Chondrocyte (in vitro differentiated cells): ENCODE measurements at regions not wholly inside any gene's neighbourhood (a gene's known extent, or its start where the extent isn't known, plus 50 kb on each side); places are given as distances from the start of the nearest gene placed in this dataset.
"Not testable (repeated sequence)": the region's sequence is repeated elsewhere in the genome, so short reads cannot be mapped to it uniquely, and the experiment has no call there.

Experiments
- DNase-seq: peaks from one replicate; pipeline ENCODE4 v3.0.0; 2021; ENCODE audit warnings: mixed read lengths, low spot score
- H3K27ac Mint-ChIP-seq: one replicate; pipeline ENCODE4 v1.8.0; 2021; ENCODE audit warnings: mild to moderate bottlenecking, moderate library complexity, mixed read lengths; ENCODE audit not compliant: unreplicated experiment
- H3K27me3 Mint-ChIP-seq: 2 replicates; pipeline ENCODE4 v1.8.0; 2021; ENCODE audit warnings: low read depth, mixed read lengths
- H3K36me3 Mint-ChIP-seq: 2 replicates; pipeline ENCODE4 v1.8.0; 2021; ENCODE audit warnings: low read depth, mixed read lengths
- H3K4me1 Mint-ChIP-seq: 2 replicates; pipeline ENCODE4 v1.8.0; 2021; ENCODE audit warnings: low read depth, mild to moderate bottlenecking, mixed read lengths
- H3K4me3 Mint-ChIP-seq: one replicate; pipeline ENCODE4 v1.8.0; 2021; ENCODE audit warnings: mild to moderate bottlenecking, moderate library complexity, mixed read lengths; ENCODE audit not compliant: unreplicated experiment
- H3K9me3 Mint-ChIP-seq: 2 replicates; pipeline ENCODE4 v1.8.0; 2021; ENCODE audit warnings: low read depth, mixed read lengths
- TF ChIP-seq, protein P1 (sequence below): fragments of 200-600 bp; sonication (generic); IDR thresholded peaks from 2 replicates; pipeline ENCODE4 v1.5.0; 2021; ENCODE audit warnings: antibody characterized with exemption, mild to moderate bottlenecking, moderate library complexity

DNA sequence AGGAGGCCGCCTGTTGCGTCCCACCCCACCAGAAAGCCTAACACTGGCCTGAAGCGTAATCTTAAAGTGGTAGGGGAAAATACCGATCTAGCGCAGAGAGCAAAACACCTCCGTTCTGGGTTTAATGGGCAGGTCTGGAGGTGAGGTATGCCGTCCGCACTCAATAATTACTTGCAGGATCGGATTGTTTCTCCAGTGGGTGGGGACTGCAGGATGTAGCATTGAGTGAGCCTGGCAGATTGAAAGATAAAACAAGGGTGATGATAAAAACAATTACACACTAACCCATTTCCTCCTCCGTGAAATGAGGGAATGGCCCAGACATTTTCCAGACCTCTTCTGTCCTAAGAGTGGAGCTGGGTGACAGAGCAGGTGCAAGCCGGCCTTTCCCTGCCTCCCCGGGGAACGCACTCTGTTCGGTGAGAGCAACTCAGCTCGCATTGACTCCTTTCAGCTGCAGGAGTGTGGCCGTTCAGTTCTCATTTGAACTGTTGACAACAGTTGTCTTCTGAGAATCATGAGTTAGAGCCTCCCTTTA, 110.2 kb upstream of the DOCK9 start:
- no peak for DNase-seq
- H3K27me3 Mint-ChIP-seq, result no peaks in the 10 kb centered on the region
- TF ChIP-seq, protein P1, sequence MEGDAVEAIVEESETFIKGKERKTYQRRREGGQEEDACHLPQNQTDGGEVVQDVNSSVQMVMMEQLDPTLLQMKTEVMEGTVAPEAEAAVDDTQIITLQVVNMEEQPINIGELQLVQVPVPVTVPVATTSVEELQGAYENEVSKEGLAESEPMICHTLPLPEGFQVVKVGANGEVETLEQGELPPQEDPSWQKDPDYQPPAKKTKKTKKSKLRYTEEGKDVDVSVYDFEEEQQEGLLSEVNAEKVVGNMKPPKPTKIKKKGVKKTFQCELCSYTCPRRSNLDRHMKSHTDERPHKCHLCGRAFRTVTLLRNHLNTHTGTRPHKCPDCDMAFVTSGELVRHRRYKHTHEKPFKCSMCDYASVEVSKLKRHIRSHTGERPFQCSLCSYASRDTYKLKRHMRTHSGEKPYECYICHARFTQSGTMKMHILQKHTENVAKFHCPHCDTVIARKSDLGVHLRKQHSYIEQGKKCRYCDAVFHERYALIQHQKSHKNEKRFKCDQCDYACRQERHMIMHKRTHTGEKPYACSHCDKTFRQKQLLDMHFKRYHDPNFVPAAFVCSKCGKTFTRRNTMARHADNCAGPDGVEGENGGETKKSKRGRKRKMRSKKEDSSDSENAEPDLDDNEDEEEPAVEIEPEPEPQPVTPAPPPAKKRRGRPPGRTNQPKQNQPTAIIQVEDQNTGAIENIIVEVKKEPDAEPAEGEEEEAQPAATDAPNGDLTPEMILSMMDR, result no peak
- H3K36me3 Mint-ChIP-seq, result no peaks in the 10 kb centered on the region
- peak overlapping the region; percentile 95 for H3K27ac Mint-ChIP-seq
- no peaks in the 10 kb centered on the region for H3K9me3 Mint-ChIP-seq
- peak overlapping the region; percentile 95 for H3K4me3 Mint-ChIP-seq
- H3K4me1 Mint-ChIP-seq, result peaks cover 20% of the 10 kb centered on the region

GRCh38 chr13:99093997-99094396, 106.7 kb upstream of the UBAC2 start:
- Mint-ChIP-seq H3K27me3 (peaks cover 3% of the 10 kb centered on the region), H3K4me1 (no peaks in the 10 kb centered on the region), H3K36me3 (no peaks in the 10 kb centered on the region), H3K9me3 (no peaks in the 10 kb centered on the region), H3K4me3 (no peak overlapping the region), H3K27ac (no peak overlapping the region)
- DNase-seq, result no peak
- TF ChIP-seq, protein P1, result no peak

DNA sequence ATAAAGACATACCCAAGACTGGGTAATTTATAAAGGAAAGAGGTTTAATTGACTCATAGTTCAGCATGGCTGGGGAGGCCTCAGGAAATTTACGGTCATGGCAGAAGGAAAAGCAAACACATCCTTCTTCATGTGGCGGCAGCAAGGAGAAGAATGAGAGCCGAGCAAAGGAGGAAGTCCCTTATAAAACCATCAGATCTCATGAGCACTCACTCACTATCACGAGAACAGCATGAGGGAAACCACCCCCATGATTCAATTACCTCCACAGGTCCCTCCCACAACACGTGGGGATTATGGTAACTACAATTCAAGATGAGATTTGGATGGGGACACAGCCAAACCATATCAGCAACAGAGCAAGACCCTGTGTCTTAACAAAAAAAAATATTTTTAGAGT, 98.8 kb upstream of the UBAC2 start:
- not testable (repeated sequence) for H3K27ac Mint-ChIP-seq, H3K4me1 Mint-ChIP-seq, H3K36me3 Mint-ChIP-seq, H3K4me3 Mint-ChIP-seq, DNase-seq, H3K9me3 Mint-ChIP-seq, H3K27me3 Mint-ChIP-seq

- no peaks in the 10 kb centered on the region for H3K27me3 Mint-ChIP-seq
- no peak for DNase-seq
- no peaks in the 10 kb centered on the region for H3K36me3 Mint-ChIP-seq
- TF ChIP-seq, protein P1, result no peak
- H3K4me3 Mint-ChIP-seq, result no peak overlapping the region
- H3K9me3 Mint-ChIP-seq, result peaks cover 4% of the 10 kb centered on the region
- peaks cover 7% of the 10 kb centered on the region for H3K4me1 Mint-ChIP-seq
- H3K27ac Mint-ChIP-seq, result no peak overlapping the region
Observed at GRCh38 chr13:99103536-99103935, 97.1 kb upstream of the UBAC2 start.

DNA sequence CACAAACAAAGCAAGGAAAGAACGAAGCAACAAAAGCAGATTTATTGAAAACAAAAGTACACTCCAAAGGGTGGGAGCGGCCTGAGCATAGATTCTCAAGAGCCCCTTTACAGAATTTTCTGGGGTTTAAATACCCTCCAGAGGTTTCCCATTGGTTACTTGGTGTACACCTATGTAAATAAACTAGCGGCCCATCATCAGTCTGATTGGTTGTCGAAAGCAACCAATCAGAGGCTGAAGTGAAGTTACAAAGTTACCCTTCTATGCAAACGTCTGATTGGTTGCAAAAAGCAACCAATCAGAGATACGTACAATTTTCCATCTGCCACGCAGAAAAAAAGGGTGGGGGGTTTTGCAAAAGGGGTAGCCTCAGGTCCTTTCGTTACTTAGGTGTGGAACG, 96.3 kb upstream of the UBAC2 start:
- Mint-ChIP-seq H3K9me3 (peaks cover 7% of the 10 kb centered on the region), H3K27me3 (no peaks in the 10 kb centered on the region), H3K36me3 (peaks cover 2% of the 10 kb centered on the region), H3K4me3 (no peak overlapping the region), H3K27ac (no peak overlapping the region), H3K4me1 (peaks cover 7% of the 10 kb centered on the region)
- TF ChIP-seq, protein P1, result no peak
- no peak for DNase-seq

GRCh38 chr13:99105160-99105559, 95.5 kb upstream of the UBAC2 start:
- Mint-ChIP-seq H3K9me3 (peaks cover 7% of the 10 kb centered on the region), H3K4me1 (peaks cover 7% of the 10 kb centered on the region), H3K27ac (no peak overlapping the region), H3K4me3 (no peak overlapping the region), H3K27me3 (no peaks in the 10 kb centered on the region), H3K36me3 (peaks cover 2% of the 10 kb centered on the region)
- TF ChIP-seq, protein P1, result no peak
- no peak for DNase-seq
